ENCODE measurements at regions not wholly inside any gene's neighbourhood (a gene's known extent, or its start where the extent isn't known, plus 50 kb on each side); places are given as distances from the start of the nearest gene placed in this dataset.
"Not testable (repeated sequence)": the region's sequence is repeated elsewhere in the genome, so short reads cannot be mapped to it uniquely, and the experiment has no call there.

DNA sequence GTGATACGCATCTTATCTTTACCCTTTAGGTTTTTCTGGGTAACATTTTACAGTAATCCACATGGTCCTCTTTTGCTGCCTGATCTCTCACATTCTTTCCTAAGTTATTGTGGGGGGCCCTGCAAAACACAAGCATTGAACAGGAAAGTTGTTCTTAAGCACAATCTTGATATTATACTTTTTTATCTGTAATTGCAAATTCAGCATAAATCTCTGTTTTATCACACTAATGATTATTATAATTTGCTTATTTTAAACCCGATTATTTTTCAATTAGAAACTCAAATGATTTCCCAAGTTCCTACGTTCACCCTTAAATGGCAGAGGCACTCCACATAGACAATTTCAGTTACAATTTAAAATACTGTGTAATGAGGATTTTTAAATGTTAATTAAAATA, 386.0 kb upstream of the GYPC start:
- no peak for DNase-seq

DNA sequence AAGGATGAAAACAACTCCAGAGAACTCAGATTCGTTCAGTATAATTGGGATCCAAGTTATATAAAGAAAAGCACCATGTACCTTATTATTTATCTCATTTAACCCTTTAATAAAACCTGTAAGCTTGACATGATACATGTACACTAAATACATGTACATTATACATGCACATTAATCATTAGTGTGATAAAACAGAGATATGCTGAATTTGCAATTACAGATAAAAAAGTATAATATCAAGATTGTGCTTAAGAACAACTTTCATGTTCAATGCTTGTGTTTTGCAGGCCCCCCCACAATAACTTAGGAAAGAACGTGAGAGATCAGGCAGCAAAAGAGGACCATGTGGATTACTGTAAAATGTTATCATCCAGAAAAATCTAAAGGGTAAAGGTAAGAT, 385.4 kb upstream of the GYPC start:
- DNase-seq = no peak

DNA sequence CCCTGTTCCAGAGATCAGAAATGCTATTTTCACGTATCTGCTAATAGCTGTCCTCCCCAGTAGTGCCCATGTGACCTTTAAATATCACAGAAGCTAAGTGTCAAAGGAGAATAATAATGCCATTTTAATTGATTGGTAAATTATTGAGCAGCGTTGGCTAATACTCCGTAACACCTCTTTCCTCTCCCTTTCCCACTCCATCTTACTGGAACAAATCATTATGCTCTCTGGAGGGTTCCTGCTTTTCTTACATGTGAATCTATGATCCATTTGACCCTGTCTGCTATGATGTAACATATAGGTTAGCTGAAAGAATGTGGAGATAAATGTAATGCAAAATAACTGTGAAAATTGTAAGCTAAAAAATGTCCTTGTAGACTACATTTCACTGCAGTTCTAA, 383.6 kb upstream of the GYPC start:
- DNase-seq = no peak

DNA sequence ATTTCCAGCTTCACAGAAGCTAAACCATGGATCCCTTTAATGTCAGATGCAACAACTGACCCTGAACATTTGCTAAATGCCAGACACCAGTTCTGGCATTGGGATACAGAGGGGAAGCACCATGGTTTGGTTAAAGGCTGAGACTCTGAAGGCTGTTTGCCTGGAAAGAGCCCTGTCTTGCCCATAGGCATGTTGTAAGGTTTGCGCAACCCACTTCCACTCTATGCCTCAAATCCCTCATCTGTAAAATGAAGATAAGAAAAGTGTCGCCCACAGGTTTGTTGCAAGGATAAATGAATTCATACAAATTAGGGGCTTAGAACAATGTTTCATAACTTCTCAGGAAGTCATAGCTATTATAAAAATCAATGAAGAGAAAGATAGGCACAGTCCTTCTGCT, 380.9 kb upstream of the GYPC start:
- no peak for DNase-seq

DNA sequence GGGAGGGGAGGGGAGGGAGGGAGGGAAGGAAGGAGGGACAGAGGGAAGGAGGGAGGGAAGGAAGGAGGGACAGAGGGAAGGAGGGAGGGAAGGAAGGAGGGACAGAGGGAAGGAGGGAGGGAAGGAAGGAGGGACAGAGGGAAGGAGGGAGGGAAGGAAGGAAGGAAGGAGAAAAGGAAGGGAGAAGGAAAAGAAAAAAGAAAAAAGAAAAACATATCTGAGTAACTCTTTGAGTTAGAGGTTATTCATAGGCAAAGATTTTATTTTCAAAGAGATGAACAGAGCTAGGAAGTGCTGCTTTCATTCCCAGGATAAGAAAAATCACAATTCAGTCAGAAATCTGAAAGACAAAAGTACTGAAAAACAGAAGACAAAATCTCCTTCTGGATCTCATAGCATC, 379.7 kb upstream of the GYPC start:
- DNase-seq = not testable (repeated sequence)

DNA sequence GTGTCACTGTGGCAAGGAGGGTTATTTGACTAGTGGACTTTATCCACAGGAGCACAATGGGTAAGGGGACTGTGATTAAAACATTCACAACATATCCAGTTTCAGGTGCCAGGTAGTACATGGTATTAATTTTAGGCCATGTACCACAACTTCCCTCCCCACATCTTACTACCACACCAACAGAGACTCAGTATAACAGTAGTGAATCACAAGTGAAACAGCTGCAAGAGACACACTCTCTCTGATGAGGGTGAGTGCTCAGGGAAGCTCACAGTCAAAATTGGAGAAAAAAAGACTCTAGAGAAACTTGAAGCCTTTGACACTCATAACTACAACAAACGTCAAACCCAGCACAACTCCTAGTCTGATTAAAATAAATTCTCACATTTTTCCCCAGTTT, 367.6 kb upstream of the GYPC start:
- no peak for DNase-seq

DNA sequence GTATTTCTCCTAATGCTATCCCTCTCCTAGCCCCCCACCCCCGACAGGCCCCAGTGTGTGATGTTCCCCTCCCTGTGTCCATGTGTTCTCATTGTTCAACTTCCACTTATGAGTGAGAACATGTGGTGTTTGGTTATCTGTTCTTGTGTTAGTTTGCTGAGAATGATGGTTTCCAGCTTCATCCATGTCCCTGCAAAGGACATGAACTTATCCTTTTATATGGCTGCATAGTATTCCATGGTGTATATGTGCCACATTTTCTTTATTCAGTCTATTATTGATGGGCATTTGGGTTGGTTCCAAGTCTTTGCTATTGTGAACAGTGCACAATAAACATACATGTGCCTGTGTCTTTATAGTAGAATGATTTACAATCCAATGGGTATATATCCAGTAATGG, 362.0 kb upstream of the GYPC start:
- DNase-seq = not testable (repeated sequence)

DNA sequence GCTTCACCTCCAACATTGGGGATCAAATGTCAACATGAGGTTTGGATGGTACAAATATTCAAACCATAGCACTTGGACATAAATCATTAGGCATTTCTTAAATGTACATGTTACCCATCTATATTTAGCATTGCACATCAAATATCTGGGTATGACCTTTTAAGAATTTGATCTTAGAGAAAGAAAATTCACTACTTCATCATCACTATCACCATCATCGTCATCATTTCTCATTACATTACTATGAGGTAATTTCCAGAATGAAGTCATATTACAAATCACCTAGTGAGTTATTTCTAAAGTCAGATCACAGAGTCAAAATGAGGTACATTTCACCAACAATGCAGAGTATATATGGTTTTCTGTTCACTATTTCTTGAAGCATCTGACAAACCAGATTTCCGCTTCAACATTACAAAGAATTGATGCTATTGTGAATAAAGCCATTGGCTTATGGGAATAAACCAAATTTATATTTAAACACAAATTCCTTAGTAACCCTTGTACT, 356.4 kb upstream of the GYPC start:
- no peak for DNase-seq

DNA sequence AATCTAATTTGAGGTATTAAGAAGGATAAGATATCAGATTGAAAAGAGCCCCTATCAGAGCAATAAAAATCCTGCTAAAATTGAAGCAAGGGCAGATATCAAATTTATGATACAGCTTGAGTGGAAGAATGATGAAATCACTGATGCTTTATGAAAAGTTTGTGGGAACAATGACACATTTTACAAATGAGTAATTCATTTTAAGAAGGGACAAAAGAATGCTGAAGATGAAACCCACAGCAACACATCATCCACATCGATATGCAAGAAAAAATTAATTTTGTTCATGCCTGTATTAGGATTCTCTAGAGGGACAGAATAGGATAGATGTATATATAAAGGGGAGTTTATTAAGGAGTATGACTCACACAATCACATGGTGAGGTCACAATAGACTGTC, 355.6 kb upstream of the GYPC start:
- no peak for DNase-seq

DNA sequence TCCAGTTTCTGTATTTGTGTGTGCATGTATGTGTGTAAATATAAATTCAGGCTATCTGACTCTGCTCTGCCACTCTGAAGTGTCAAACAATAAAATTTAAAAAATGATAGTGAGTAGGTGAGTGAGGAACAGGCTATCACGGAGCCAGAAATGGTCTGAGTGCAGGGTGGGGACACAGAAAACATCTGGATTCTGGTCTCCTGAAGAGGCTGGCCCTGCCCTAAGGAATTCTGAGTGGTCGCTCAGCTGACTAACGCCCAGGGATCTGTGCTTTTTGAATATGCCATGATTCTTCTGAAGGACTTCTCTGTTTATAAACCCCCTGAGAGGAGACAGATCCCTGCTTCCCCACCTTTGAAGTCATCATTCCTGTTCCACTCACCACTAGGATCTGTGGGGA, 353.9 kb upstream of the GYPC start:
- no peak for DNase-seq

DNA sequence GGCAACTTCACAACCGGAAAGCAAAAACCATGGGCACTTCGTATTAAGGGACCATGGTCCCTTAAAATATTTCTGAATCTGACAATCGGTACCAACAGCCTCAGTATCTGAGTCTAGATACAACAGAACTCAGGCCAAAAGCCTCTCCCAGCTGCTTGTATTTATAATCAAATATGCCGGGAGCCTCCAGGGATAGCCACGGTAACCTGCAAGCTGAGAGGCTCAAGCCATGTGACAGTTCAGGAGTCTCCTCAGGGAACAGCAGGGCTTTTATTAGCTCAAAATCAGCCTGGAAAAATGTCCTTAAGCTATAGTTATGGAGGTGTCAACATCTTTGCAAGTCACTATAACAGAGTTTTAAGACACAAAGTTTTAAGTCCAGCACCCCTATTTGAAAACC, 352.8 kb upstream of the GYPC start:
- no peak for DNase-seq

DNA sequence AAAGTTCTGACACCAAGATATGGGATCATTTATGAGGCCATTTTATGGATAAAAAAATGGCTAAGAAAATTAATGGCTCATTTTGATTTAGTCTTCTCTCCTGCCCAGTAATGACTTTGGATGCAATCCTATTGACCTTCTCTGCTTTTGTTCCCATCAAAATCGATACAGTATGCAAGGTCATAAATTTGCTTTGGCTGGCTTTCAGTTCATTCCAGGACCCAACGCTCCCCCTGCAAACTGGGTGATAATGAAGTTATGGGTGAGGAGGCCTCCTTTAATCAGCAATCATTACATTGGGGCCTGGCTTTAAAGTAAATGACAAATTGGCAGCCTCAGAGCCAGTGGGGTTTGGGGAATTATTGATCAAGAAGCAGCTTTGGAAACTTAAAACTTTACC, 351.8 kb upstream of the GYPC start:
- no peak for DNase-seq

DNA sequence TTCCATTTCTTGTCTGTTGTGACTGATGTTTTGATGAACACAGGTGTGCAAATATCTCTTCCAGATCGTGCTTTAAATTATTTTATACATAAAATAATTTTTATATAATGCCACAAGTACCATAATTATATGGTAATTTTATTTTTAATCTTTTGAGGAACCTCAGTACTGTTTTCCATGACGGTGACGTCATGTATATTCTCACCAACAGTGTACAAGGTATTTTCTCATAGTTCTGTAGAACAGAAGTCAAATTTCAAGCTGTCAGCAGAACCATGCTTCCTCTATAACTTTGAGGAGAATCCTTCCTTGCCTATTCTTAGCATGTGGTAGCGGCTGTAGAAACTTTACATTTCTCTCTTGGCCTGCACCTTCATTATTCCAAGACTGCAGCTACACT, 349.4 kb upstream of the GYPC start:
- DNase-seq = no peak

DNA sequence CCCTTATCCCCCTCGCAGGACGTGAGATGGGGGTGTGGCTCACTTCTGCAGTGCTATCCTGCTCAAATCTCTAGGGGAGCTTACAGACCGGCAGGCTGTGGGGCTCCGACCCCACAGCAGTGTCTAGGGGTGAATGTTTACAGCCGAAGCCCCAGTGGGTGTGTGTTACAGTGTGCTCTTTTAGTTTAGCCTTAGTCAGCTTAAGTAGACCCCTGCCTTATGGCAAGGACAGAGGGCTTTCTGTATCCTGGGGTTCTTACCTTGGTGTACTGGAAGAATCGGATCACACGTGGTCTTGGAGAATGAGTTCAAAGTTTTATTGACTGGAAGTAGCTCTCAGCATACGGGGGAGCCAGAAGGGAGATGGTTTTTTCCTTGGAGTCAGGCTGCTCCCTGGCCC, 348.2 kb upstream of the GYPC start:
- DNase-seq = no peak

DNA sequence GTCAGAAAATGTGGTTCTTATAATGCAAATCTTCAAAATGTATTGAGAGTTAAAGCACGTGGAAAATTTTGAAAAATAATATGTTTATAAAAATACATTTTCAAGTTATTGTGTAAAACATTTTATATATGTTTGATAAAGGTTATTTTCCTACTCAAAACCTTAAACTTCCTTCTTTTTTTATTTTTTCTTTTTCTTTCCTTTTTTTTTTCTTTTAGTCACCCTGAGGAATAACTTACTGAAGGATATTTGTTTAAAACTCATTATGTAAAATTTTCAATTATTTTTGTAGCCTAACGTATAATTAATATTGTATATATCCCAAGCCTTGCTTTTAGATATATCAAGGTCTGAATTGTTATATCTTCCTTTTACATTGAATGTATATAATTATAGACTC, 346.8 kb upstream of the GYPC start:
- DNase-seq = no peak

DNA sequence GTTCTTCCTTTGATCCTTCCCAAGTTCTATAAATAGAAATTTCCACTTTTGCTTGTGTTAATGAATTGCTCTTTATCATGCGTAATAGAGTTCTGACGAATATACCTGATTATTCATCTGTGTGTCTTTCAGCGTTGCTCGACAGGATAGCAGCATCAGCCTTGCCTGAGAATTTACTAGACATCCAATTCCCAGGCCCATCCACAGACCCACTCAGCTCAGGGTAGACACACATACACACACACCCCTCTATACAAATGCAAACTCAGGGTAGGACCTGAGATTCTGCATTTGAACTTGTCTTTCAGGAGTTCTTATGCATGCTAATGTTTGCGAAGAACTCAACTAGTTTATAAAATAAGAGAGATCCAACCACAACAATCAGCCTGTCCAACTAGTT, 343.4 kb upstream of the GYPC start:
- DNase-seq = no peak

DNA sequence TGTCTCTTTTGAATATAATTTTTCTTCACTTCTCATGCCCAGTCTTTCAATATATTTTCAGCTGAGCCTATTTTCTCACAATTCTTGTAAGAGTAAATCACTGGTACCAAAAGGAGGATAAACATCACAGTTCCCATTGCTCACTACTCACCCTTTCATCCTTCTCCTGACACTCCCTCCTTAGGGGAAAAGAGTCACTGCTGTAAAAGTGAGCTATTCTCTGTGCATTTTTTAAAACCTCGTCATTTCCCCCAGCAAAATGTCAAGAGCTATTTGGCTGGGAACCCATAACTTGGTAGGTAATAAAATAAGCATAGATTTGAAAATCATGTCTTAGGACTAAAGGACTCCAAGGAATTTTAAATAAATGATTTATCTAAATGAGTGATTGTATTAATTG, 340.1 kb upstream of the GYPC start:
- no peak for DNase-seq

DNA sequence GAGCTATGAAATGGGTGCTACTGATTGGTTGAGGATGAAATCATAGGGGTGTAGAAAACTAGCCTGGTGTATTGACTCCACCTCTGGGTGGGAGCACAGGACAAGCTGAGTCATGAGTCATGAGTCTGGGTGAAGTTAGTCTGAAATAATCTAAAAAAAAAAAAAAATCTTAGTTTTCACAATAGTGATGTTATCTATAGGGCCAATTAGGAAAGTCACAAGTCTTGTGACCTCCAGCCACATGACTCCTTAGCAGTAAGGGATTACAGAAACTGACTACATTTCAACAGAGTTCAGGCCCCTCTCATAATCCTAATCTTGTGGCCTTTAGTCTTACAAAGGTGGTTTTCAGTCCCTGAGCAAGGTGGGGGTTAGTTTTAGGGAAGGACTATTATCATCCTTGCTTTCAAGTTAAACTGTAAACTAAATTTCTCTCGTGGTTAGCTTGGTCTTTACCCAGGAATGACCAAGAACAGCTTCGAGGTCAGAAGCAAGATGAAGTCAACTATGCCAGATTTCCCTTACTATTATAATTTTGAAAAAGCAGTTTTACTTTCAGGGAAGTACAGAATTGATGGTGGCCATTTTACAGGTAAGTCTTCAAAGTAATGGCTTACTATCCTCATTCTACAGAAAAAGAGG, 338.0 kb upstream of the GYPC start:
- DNase-seq = no peak

DNA sequence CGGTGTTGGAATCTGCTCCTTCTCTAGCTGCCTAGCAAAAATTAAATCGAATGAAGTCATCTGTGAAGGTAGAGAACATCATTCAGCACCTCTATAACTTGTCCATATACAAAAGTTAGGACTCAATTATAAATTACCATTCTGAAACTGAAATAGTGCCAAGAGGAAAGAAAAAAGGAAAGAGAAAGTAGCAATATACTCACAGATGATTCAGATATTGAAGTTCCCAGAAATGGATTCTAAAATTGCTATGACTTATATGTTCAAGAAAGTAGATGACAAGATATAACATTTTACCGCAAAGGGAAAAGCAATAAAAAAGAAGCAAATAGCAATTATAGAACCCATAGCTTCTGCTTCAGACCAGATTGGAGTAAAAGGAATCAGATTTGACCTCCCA, 333.6 kb upstream of the GYPC start:
- no peak for DNase-seq

DNA sequence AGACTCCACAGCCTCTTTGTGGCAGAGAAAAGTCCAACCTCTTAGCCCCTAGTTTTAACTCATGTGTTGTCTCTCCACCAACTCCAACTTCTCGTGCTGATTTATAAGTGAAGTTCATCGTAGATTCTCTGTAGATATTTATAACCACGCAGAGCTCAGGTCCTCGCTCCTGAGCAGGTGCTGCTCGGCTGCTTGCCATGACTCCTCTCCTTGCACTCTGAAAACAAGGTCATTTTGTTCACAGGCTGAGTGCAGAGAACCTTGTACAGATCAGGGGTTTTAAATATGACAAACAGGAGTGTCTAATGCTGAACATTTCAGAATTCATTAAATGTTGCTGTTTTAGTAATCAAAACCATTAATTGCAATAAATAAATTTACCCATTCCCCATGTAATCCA, 330.8 kb upstream of the GYPC start:
- no peak for DNase-seq

DNA sequence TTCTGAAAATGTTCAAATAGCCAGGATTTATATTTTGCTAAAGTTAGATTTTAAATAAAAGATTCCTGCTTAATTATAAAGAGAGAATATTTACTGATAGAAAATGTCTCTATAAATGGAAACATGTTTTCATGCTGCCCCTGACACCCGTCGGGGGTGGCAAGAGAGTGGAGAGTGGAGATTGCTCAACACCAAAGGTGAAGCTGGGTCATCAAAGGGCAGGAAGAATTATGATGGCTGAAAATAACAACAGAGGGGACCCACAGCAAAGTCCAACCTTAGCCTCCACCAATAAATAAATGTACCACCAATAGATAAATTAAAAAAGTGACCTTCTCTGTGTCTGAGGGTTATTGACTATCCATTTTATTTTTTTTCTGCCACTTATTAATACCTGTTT, 326.8 kb upstream of the GYPC start:
- DNase-seq = no peak

DNA sequence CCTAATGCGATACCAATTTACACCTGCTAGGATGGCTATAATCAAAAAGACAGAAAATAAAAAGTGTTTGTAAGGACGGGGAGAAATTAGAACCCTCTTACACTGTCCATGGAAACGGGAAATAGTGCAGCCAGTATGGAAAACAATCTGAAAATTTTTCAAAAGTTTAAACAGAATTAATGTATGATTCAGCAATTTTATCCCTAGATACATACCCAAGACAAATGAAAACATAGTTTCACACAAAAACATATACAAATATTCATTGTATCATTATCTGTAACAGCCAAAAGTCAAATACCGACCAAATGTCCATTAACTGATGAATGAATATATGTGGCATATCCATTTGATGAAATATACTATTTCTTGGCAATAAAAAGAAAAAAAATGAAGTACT, 313.5 kb upstream of the GYPC start:
- no peak for DNase-seq

DNA sequence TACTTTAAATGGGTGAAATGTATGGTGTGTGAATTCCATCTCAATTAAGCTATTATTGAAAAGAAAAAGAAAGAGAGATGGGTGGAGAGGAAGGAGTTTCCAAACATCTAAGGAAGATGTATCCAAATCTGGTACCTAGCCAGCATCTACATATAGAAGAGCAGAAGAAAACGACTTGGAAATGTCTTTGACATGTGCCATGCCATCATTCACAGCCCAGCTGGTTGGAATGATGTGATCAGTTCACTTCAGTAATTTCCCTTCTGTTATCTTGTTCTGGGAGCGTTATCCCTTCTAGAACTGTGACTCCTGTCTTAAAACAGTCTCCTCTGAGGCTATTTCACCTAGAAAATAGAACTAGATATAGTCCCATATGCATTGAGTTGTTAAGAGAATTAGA, 312.8 kb upstream of the GYPC start:
- no peak for DNase-seq

DNA sequence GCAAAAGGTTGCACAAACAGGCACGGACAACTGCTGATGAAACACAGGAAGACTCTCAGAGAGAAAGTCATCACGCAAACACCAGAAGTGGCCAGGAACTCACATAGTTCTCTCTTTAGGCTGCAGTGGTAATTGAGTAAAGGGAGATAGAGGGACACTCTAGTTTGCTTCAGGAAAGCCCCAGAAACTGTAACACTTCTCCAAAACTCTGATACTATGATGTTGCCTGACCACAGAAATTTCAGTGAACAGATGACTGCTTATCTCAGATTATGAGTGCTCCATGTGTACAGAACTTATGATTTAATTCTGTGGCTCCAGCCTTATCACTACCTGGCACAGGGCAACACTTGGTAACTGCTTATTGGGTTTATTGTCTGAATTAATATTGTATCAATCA, 311.5 kb upstream of the GYPC start:
- DNase-seq = no peak

DNA sequence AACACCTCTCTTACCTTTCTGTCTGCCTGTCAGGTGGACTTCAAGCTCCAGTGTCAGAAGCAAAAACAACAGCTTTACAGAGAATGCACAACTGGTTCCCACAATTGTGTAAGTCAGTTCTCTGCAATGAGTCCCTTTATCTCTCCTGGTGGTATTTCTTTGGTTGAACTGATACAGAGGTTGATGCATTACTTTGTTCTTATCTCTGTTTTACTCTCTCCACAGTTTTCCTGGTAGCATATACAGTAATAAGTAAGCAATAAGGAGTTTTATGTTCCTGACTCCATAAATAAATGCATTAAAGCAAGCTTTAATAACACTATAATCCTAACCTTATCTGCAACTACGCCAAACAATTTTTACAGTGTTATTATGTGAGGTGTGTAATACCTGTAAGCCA, 310.3 kb upstream of the GYPC start:
- DNase-seq = no peak

DNA sequence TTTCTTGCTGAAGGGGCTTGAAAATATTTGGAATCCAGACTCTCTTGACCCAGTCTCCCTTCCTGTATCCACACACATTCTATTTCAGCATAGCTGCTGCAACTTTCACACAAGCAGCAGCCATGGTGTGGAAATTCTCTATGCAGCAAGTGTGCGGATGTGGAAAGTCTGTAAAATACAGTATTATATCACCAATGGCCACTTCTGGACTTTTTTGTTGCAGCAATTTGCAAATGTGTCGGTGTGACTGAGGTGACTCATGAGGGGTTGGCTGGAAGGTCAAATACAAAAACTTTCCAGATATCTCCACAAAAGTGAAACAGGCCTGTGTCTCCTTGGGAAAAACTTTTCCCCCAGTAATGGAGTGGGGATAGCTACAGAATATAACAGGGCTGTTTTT, 299.3 kb upstream of the GYPC start:
- no peak for DNase-seq

Measured in activated CD4-positive, CD25-positive, alpha-beta regulatory T cell (primary cell).